ENCODE measurements at regions not wholly inside any gene's neighbourhood (a gene's known extent, or its start where the extent isn't known, plus 50 kb on each side); places are given as distances from the start of the nearest gene placed in this dataset.

GRCh38 chr14:61622051-61622450 is 73.3 kb upstream of the HIF1A start:
- no peaks in the 10 kb centered on the region for H3K9me3 ChIP-seq (ENCODE audit: control insufficient read depth in 1 of 2, insufficient read depth in 1 of 2, low read depth in 1 of 2, low read length in 2 of 2)
- RAD21 ChIA-PET (ENCODE audit: low non-redundant PET in 1 of 2, low total read pairs in 2 of 2, uncharacterized antibody in 2 of 2, unreplicated experiment in 2 of 2), result no interaction called here
- no peak overlapping the region for H2AFZ ChIP-seq (ENCODE audit: low read depth, low read length, poor library complexity, severe bottlenecking)
- no peak for DNase-seq (ENCODE audit: low read depth, low spot score)
- no peak overlapping the region for H3K4me3 ChIP-seq (replicated peaks in 1 of 2; ENCODE audit: low read depth in 1 of 2, low read length in 2 of 2)
- H3K27ac ChIP-seq (ENCODE audit: low read depth, low read length), result no peak overlapping the region
- H3K9ac ChIP-seq (ENCODE audit: low read length), result no peak overlapping the region
- POLR2A ChIA-PET, result no interaction called here
- no peaks in the 10 kb centered on the region for H3K36me3 ChIP-seq (ENCODE audit: control insufficient read depth in 1 of 2, insufficient read depth in 2 of 2, low read length in 2 of 2)
- BruUV-seq (replicated peaks), result no TSS peak
- no peaks in the 10 kb centered on the region for H4K20me1 ChIP-seq (ENCODE audit: insufficient read depth)
- H3K9me2 ChIP-seq (ENCODE audit: insufficient read depth), result no peaks in the 10 kb centered on the region; the same call in 1 of the 2 replicates
- intact Hi-C loops (cut with micrococcal nuclease), result no loop called here
- ATAC-seq, result no peak
- CTCF ChIA-PET, result no interaction called here
- H3K4me2 ChIP-seq (ENCODE audit: low read length), result no peak overlapping the region
- no peak for TF ChIP-seq EGR1 (IDR thresholded peaks at IDR 0.05; ENCODE audit: low read depth)
- TF ChIP-seq MAX (IDR thresholded peaks at IDR 0.05), result no peak
- TF ChIP-seq RAD21 (IDR thresholded peaks at IDR 0.05; ENCODE audit: low read depth), result no peak
- no peak for TF ChIP-seq JUND (IDR thresholded peaks at IDR 0.05)
- TF ChIP-seq ZNF274 (IDR thresholded peaks at IDR 0.05; ENCODE audit: low read depth, low read length), result no peak
- TF ChIP-seq FOSL1 (IDR thresholded peaks at IDR 0.05; ENCODE audit: low read depth), result no peak
- TF ChIP-seq SRF (IDR thresholded peaks at IDR 0.05; ENCODE audit: low read depth), result no peak
- TF ChIP-seq, protein P1, sequence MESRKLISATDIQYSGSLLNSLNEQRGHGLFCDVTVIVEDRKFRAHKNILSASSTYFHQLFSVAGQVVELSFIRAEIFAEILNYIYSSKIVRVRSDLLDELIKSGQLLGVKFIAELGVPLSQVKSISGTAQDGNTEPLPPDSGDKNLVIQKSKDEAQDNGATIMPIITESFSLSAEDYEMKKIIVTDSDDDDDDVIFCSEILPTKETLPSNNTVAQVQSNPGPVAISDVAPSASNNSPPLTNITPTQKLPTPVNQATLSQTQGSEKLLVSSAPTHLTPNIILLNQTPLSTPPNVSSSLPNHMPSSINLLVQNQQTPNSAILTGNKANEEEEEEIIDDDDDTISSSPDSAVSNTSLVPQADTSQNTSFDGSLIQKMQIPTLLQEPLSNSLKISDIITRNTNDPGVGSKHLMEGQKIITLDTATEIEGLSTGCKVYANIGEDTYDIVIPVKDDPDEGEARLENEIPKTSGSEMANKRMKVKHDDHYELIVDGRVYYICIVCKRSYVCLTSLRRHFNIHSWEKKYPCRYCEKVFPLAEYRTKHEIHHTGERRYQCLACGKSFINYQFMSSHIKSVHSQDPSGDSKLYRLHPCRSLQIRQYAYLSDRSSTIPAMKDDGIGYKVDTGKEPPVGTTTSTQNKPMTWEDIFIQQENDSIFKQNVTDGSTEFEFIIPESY (IDR thresholded peaks at IDR 0.05; ENCODE audit: extremely low read depth, insufficient replicate concordance, low read length), result no peak
- TF ChIP-seq SP1 (IDR thresholded peaks at IDR 0.05; ENCODE audit: low read depth), result no peak
- TF ChIP-seq POLR2AphosphoS5 (IDR thresholded peaks at IDR 0.05; ENCODE audit: low read depth, low read length), result no peak
- no peaks in the 10 kb centered on the region for H3K27me3 ChIP-seq (ENCODE audit: insufficient read depth, low read length)
- H3K4me1 ChIP-seq (ENCODE audit: control insufficient read depth in 1 of 2, insufficient read depth in 2 of 2, low read length in 2 of 2), result peaks cover 3 to 8% of the 10 kb centered on the region in 2 experiments; a peak in 1 of 4 replicates
- H3K79me2 ChIP-seq (ENCODE audit: insufficient read depth, low read length), result no peaks in the 10 kb centered on the region
